Ishikawa (cell line): ENCODE measurements at regions not wholly inside any gene's neighbourhood (a gene's known extent, or its start where the extent isn't known, plus 50 kb on each side); places are given as distances from the start of the nearest gene placed in this dataset.

ENCODE experiments used
- CEBPB ChIP-seq: IDR thresholded peaks from 2 replicates; pipeline ENCODE4 v1.6.1; 2012
- CREB1 ChIP-seq: IDR thresholded peaks from 2 replicates; pipeline ENCODE4 v1.6.1; 2012; ENCODE audit warnings: low read depth
- EGR1 ChIP-seq: IDR thresholded peaks from 2 replicates; pipeline ENCODE4 v1.6.1; 2012
- EP300 ChIP-seq: IDR thresholded peaks from 2 replicates; pipeline ENCODE4 v1.6.1; 2012; ENCODE audit warnings: borderline replicate concordance
- FOXM1 ChIP-seq: IDR thresholded peaks from 2 replicates; pipeline ENCODE4 v1.6.1; 2012; ENCODE audit warnings: low read depth, borderline replicate concordance
- MAX ChIP-seq: IDR thresholded peaks from 2 replicates; pipeline ENCODE4 v1.6.1; 2012
- NFIC ChIP-seq: IDR thresholded peaks from 2 replicates; pipeline ENCODE4 v1.6.1; 2012
- RAD21 ChIP-seq: IDR thresholded peaks from 2 replicates; pipeline ENCODE4 v1.6.1; 2012; ENCODE audit warnings: low read depth
- REST ChIP-seq: IDR thresholded peaks from 2 replicates; pipeline ENCODE4 v1.6.1; 2012; ENCODE audit warnings: low read depth, mild to moderate bottlenecking
- TAF1 ChIP-seq: IDR thresholded peaks from 2 replicates; pipeline ENCODE4 v1.6.1; 2012; ENCODE audit warnings: low read depth, mild to moderate bottlenecking
- TCF12 ChIP-seq: IDR thresholded peaks from 2 replicates; pipeline ENCODE4 v1.6.1; 2012; ENCODE audit warnings: low read depth
- TEAD4 ChIP-seq: IDR thresholded peaks from 2 replicates; pipeline ENCODE4 v1.6.1; 2012
- USF1 ChIP-seq: IDR thresholded peaks from 2 replicates; pipeline ENCODE4 v1.6.1; 2012
- YY1 ChIP-seq: IDR thresholded peaks from 2 replicates; pipeline ENCODE4 v1.6.1; 2012; ENCODE audit warnings: low read depth
- ZBTB7A ChIP-seq: IDR thresholded peaks from 2 replicates; pipeline ENCODE4 v1.6.1; 2012; ENCODE audit warnings: low read depth

- TF ChIP-seq TAF1 (no peak), RAD21 (no peak), TCF12 (no peak), TEAD4 (no peak)
These were observed 183.6 kb upstream of the PROK2 start for GRCh38 chr3:71968544-71968943.

GRCh38 chr3:71966185-71966584, 181.2 kb upstream of the PROK2 start:
- no peak for TF ChIP-seq ZBTB7A
- no peak for TF ChIP-seq FOXM1
- TF ChIP-seq TEAD4: no peak
- TF ChIP-seq TAF1: no peak
- TF ChIP-seq MAX: no peak
- TF ChIP-seq NFIC: no peak
- no peak for TF ChIP-seq RAD21
- TF ChIP-seq CREB1: no peak
- TF ChIP-seq USF1: no peak
- TF ChIP-seq YY1: no peak
- TF ChIP-seq CEBPB: no peak
- TF ChIP-seq EGR1: no peak
- no peak for TF ChIP-seq EP300
- TF ChIP-seq TCF12: no peak
- no peak for TF ChIP-seq REST

GRCh38 chr3:71964170-71964569, 179.2 kb upstream of the PROK2 start:
- no peak for TF ChIP-seq TAF1
- no peak for TF ChIP-seq NFIC
- TF ChIP-seq MAX: no peak
- no peak for TF ChIP-seq CEBPB
- no peak for TF ChIP-seq REST
- no peak for TF ChIP-seq EGR1
- TF ChIP-seq TCF12: no peak
- no peak for TF ChIP-seq TEAD4
- no peak for TF ChIP-seq USF1
- TF ChIP-seq CREB1: no peak
- no peak for TF ChIP-seq YY1
- TF ChIP-seq FOXM1: no peak
- no peak for TF ChIP-seq EP300
- no peak for TF ChIP-seq ZBTB7A
- TF ChIP-seq RAD21: no peak

GRCh38 chr3:71962561-71963240, 177.8 kb upstream of the PROK2 start:
- no peak for TF ChIP-seq RAD21
- no peak for TF ChIP-seq NFIC
- TF ChIP-seq EGR1: no peak

GRCh38 chr3:71961891-71962290, 176.9 kb upstream of the PROK2 start:
- TF ChIP-seq CEBPB (no peak), RAD21 (no peak), TAF1 (no peak), REST (no peak), EGR1 (no peak), CREB1 (no peak), NFIC (no peak), TEAD4 (no peak), YY1 (no peak), ZBTB7A (no peak)
